ENCODE measurements at regions not wholly inside any gene's neighbourhood (a gene's known extent, or its start where the extent isn't known, plus 50 kb on each side); places are given as distances from the start of the nearest gene placed in this dataset.

DNA sequence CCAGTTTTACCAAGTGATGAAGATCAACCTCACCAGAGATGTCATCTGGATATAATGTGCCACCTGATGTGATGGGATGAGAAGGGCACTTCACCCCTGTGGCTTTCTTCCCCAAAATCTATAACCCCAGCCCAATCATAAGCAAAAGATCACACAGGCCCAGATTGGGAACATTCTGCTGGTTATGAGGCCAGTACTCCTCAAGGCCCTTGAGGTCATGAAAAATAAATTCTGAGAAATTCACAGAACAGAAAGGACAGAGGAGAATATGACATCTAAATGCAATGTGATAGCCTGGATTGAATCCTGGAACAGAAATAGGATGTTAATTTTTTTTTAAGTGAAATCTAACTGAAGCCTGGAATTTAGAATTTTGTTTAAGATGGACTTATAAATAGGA lies 243.5 kb downstream of the CBLN4 start:
- DNase-seq (ENCODE audit: extremely low spot score, unreplicated experiment): no peak
- TF ChIP-seq, protein P1, sequence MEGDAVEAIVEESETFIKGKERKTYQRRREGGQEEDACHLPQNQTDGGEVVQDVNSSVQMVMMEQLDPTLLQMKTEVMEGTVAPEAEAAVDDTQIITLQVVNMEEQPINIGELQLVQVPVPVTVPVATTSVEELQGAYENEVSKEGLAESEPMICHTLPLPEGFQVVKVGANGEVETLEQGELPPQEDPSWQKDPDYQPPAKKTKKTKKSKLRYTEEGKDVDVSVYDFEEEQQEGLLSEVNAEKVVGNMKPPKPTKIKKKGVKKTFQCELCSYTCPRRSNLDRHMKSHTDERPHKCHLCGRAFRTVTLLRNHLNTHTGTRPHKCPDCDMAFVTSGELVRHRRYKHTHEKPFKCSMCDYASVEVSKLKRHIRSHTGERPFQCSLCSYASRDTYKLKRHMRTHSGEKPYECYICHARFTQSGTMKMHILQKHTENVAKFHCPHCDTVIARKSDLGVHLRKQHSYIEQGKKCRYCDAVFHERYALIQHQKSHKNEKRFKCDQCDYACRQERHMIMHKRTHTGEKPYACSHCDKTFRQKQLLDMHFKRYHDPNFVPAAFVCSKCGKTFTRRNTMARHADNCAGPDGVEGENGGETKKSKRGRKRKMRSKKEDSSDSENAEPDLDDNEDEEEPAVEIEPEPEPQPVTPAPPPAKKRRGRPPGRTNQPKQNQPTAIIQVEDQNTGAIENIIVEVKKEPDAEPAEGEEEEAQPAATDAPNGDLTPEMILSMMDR (IDR thresholded peaks at IDR 0.05): no peak
- Mint-ChIP-seq H3K9me3 (ENCODE audit: unreplicated experiment) (peaks cover 31% of the 10 kb centered on the region), H3K4me3 (ENCODE audit: unreplicated experiment) (no peak overlapping the region), H3K27me3 (ENCODE audit: unreplicated experiment) (no peaks in the 10 kb centered on the region), H3K36me3 (ENCODE audit: unreplicated experiment) (no peaks in the 10 kb centered on the region), H3K4me1 (ENCODE audit: unreplicated experiment) (no peaks in the 10 kb centered on the region), H3K27ac (ENCODE audit: unreplicated experiment) (no peak overlapping the region)

DNA sequence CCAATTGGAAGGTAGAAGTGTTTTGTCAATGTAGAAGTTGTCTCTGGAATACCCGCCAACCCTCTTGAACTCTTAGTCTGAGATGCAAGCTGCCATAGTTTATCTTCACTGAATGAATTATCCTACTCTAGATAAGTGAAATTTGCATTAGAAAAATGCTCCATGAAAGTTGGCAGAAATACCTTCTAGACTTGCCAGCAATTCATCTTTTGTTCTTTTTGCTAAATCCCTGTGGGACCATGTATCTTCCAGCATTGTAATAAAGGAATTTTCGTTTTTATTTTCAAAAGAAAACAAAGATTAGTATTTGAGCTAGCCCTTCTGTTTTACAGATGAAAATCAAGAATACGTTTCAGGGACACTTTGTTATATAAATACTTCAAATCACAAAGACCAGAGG lies 244.2 kb downstream of the CBLN4 start:
- Mint-ChIP-seq H3K4me1 (ENCODE audit: unreplicated experiment) (no peaks in the 10 kb centered on the region), H3K9me3 (ENCODE audit: unreplicated experiment) (peaks cover 26% of the 10 kb centered on the region), H3K27ac (ENCODE audit: unreplicated experiment) (no peak overlapping the region), H3K4me3 (ENCODE audit: unreplicated experiment) (no peak overlapping the region), H3K27me3 (ENCODE audit: unreplicated experiment) (no peaks in the 10 kb centered on the region), H3K36me3 (ENCODE audit: unreplicated experiment) (no peaks in the 10 kb centered on the region)
- DNase-seq (ENCODE audit: extremely low spot score, unreplicated experiment): no peak
- TF ChIP-seq, protein P1 (IDR thresholded peaks at IDR 0.05): no peak

DNA sequence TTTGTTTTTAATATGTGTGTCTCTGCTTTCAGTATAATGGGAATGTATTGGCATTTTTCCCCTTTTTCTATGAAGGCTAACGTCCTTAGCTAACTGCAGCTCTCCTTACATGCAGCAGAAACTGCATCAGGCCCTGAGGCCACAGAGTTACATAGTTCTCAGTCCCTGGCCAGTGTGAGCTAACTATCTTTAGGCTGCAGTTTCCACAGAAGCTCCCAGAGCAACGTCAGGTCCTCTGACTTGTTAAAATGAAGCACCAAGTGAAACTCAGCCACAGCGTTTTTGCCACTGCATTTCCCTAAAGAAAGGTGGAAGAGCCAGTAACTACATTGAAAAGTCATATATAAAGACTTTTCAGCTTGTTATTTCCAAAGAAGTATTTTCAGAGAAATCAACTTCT lies 244.7 kb downstream of the CBLN4 start:
- Mint-ChIP-seq H3K4me3 (ENCODE audit: unreplicated experiment) (no peak overlapping the region), H3K9me3 (ENCODE audit: unreplicated experiment) (peaks cover 23% of the 10 kb centered on the region), H3K4me1 (ENCODE audit: unreplicated experiment) (no peaks in the 10 kb centered on the region), H3K36me3 (ENCODE audit: unreplicated experiment) (no peaks in the 10 kb centered on the region), H3K27ac (ENCODE audit: unreplicated experiment) (no peak overlapping the region), H3K27me3 (ENCODE audit: unreplicated experiment) (no peaks in the 10 kb centered on the region)
- DNase-seq (ENCODE audit: extremely low spot score, unreplicated experiment): no peak
- TF ChIP-seq, protein P1 (IDR thresholded peaks at IDR 0.05): no peak

DNA sequence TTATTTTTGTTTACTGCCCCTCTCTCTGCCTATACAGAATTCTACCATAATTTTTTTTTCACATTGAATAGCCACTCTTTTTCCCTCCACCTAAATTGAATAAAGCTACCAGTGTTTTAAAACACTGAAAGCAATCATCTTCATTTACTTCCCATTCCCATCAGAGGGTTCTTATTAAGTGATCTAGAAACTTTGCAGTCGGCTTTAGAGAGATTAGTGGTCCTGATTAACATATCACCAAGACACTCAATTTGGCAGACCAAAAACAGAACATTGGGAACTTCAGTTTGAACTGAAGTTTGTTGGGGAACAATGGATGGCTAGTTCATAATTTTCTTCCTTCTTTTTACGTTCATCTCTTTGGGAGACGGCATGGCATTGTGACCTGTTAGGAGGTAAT lies 249.5 kb downstream of the CBLN4 start:
- H3K4me3 Mint-ChIP-seq (ENCODE audit: unreplicated experiment): no peak overlapping the region
- no peaks in the 10 kb centered on the region for H3K36me3 Mint-ChIP-seq (ENCODE audit: unreplicated experiment)
- no peaks in the 10 kb centered on the region for H3K27me3 Mint-ChIP-seq (ENCODE audit: unreplicated experiment)
- DNase-seq (ENCODE audit: extremely low spot score, unreplicated experiment): no peak
- TF ChIP-seq, protein P1 (IDR thresholded peaks at IDR 0.05): no peak
- peaks cover 13% of the 10 kb centered on the region for H3K9me3 Mint-ChIP-seq (ENCODE audit: unreplicated experiment)
- no peaks in the 10 kb centered on the region for H3K4me1 Mint-ChIP-seq (ENCODE audit: unreplicated experiment)
- no peak overlapping the region for H3K27ac Mint-ChIP-seq (ENCODE audit: unreplicated experiment)

DNA sequence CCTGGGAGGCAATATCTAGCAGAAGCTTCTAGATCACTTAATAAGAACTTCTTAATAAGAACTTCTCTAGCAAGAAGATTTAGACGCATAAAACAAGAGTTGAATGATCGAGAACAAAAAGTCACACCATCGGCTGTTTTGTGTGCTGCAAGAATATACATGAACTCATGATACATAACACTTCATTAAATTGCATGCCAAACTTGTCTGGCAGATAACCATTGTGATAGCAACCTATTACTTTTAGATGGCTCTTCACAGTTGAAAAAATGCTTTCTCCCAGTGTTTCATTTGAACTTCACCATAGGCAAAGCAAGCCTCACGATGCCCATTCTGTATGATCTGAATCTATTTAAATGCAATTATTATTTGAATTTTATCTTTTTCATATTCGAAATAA lies 249.9 kb downstream of the CBLN4 start:
- H3K27me3 Mint-ChIP-seq (ENCODE audit: unreplicated experiment): no peaks in the 10 kb centered on the region
- peaks cover 13% of the 10 kb centered on the region for H3K9me3 Mint-ChIP-seq (ENCODE audit: unreplicated experiment)
- no peaks in the 10 kb centered on the region for H3K4me1 Mint-ChIP-seq (ENCODE audit: unreplicated experiment)
- no peaks in the 10 kb centered on the region for H3K36me3 Mint-ChIP-seq (ENCODE audit: unreplicated experiment)
- no peak overlapping the region for H3K27ac Mint-ChIP-seq (ENCODE audit: unreplicated experiment)
- TF ChIP-seq, protein P1 (IDR thresholded peaks at IDR 0.05): no peak
- no peak overlapping the region for H3K4me3 Mint-ChIP-seq (ENCODE audit: unreplicated experiment)
- no peak for DNase-seq (ENCODE audit: extremely low spot score, unreplicated experiment)
